ENCODE measurements at regions not wholly inside any gene's neighbourhood (a gene's known extent, or its start where the extent isn't known, plus 50 kb on each side); places are given as distances from the start of the nearest gene placed in this dataset.

DNA sequence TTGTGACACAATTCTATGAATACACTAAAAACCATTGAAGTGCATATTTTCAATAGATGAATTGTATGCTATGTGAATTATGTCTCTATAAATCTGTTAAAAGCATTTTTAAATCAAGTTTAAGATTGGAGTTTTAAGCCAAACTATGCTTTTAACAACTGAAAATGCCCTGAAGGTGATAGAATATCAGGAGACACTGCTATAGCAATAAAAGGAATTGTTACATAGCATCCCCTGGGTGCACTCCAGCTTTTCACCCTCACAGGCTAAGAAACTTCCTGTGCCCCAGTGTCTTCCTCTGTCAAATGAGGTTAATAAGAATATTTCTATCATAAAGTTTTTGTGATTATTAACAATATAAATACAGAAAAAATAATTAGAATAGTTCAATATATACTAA is 472.7 kb upstream of the TMPO start:
- Histone ChIP-seq H3K36me3 (no peaks in the 10 kb centered on the region), H3K4me3 (no peak overlapping the region), H3K4me1 (replicated peaks) (no peaks in the 10 kb centered on the region), H3K27ac (no peak overlapping the region), H3K27me3 (replicated peaks; ENCODE audit: insufficient read depth) (no peaks in the 10 kb centered on the region), H3K9me3 (no peaks in the 10 kb centered on the region)
- TF ChIP-seq POLR2A (IDR thresholded peaks at IDR 0.05): no peak
- TF ChIP-seq, protein P1, sequence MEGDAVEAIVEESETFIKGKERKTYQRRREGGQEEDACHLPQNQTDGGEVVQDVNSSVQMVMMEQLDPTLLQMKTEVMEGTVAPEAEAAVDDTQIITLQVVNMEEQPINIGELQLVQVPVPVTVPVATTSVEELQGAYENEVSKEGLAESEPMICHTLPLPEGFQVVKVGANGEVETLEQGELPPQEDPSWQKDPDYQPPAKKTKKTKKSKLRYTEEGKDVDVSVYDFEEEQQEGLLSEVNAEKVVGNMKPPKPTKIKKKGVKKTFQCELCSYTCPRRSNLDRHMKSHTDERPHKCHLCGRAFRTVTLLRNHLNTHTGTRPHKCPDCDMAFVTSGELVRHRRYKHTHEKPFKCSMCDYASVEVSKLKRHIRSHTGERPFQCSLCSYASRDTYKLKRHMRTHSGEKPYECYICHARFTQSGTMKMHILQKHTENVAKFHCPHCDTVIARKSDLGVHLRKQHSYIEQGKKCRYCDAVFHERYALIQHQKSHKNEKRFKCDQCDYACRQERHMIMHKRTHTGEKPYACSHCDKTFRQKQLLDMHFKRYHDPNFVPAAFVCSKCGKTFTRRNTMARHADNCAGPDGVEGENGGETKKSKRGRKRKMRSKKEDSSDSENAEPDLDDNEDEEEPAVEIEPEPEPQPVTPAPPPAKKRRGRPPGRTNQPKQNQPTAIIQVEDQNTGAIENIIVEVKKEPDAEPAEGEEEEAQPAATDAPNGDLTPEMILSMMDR (IDR thresholded peaks at IDR 0.05): no peak
- TF ChIP-seq POLR2AphosphoS5 (IDR thresholded peaks at IDR 0.05): no peak
- DNase-seq (ENCODE audit: low spot score): no peak
- intact Hi-C loops (cut with DNase I): no loop called here

DNA sequence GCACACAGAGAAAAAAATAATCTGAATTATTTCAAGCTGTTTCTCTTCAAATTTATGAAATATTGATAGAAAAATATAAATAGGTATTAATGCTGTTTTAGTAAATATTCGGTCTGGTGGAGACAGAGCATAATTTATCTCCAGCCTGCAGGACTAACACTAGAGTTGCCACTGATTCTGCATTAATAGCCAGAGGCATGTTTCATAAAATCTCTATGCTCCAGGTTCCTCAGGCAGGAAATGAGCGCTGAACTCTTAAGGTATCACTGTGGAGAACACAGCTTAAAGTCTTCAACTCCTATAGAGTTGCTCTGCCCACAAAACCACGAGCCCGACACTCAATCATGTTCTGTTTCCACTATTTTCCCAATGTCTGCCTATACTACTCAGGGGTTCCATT is 470.0 kb upstream of the TMPO start:
- no peak overlapping the region for H3K27ac ChIP-seq
- intact Hi-C loops (cut with DNase I): no loop called here
- H3K4me3 ChIP-seq: no peak overlapping the region
- H3K36me3 ChIP-seq: no peaks in the 10 kb centered on the region
- no peaks in the 10 kb centered on the region for H3K4me1 ChIP-seq (replicated peaks)
- TF ChIP-seq POLR2AphosphoS5 (IDR thresholded peaks at IDR 0.05) (no peak), POLR2A (IDR thresholded peaks at IDR 0.05) (no peak)
- TF ChIP-seq, protein P1 (IDR thresholded peaks at IDR 0.05): no peak
- 71% methylated on average over 4 of the region's 4 CpGs for WGBS
- no peaks in the 10 kb centered on the region for H3K9me3 ChIP-seq
- DNase-seq (ENCODE audit: low spot score): no peak
- no peaks in the 10 kb centered on the region for H3K27me3 ChIP-seq (replicated peaks; ENCODE audit: insufficient read depth)

DNA sequence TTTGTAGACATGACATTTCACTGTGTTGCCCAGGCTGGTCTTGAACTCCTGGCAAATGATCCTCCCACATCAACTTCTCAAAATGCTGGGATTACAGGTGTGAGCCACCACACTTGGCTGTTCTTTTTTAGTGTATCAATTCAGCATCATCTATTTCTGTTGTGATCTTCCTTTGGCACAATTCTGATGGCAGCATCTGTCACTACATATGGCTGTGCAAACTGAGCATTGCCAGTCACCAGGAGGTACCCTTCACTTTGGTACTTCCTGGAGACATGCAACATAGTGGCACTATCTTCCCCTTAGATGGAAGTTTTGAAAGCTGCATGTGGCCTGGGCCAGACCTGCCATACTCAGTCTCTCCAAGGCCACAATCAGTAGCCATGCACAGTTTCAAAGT is 467.1 kb upstream of the TMPO start:
- Histone ChIP-seq H3K4me1 (replicated peaks) (no peaks in the 10 kb centered on the region), H3K9me3 (no peaks in the 10 kb centered on the region), H3K27me3 (replicated peaks; ENCODE audit: insufficient read depth) (no peaks in the 10 kb centered on the region), H3K36me3 (no peaks in the 10 kb centered on the region), H3K27ac (no peak overlapping the region), H3K4me3 (no peak overlapping the region)
- TF ChIP-seq POLR2AphosphoS5 (IDR thresholded peaks at IDR 0.05): no peak
- TF ChIP-seq POLR2A (IDR thresholded peaks at IDR 0.05): no peak
- TF ChIP-seq, protein P1 (IDR thresholded peaks at IDR 0.05): no peak
- no peak for DNase-seq (ENCODE audit: low spot score)
- intact Hi-C loops (cut with DNase I): no loop called here

DNA sequence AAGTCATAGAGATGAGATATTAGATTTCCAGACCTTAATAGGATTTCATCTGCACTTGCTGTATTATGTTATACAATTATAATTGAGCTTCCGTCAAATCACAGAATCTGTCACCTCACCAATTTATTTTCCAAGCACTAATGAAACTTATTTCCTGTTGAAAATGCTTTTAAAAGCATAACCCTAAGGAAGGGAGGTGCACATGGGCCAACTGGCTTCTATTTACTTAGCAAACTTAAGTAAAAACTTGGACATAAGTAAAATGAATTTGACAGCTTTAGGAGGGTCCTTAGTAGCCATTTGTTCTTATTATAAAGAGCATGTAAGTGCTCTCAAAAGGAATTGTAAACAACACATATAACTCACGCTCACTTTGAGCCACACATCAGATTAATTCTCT is 462.2 kb upstream of the TMPO start:
- intact Hi-C loops (cut with DNase I): no loop called here
- Histone ChIP-seq H3K4me1 (replicated peaks) (no peaks in the 10 kb centered on the region), H3K27me3 (replicated peaks; ENCODE audit: insufficient read depth) (no peaks in the 10 kb centered on the region), H3K36me3 (no peaks in the 10 kb centered on the region), H3K4me3 (no peak overlapping the region), H3K9me3 (no peaks in the 10 kb centered on the region), H3K27ac (no peak overlapping the region)
- DNase-seq (ENCODE audit: low spot score): no peak
- TF ChIP-seq, protein P1 (IDR thresholded peaks at IDR 0.05): no peak
- TF ChIP-seq POLR2A (IDR thresholded peaks at IDR 0.05): no peak
- TF ChIP-seq POLR2AphosphoS5 (IDR thresholded peaks at IDR 0.05): no peak
- WGBS: 45% methylated on average over 2 of the region's 2 CpGs

DNA sequence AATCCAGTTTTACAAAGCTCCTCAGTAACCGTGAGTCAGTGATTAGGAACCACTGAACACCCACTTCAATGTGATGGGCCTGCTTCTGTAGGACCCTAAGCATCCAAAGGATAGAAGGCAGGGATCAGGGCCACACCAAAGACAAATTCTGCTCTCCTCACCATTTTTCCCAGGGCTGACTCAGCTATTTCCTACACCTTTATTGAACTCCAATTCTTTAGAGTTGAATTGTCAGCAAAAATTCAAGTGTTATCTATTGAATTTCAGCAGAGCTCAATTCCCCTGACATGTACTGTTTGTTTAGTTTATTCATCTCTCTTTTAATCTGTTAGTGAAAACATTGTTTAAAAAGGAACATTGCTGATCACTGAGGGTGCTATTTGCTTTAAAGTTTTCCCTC is 457.7 kb upstream of the TMPO start:
- Histone ChIP-seq H3K4me1 (replicated peaks) (no peaks in the 10 kb centered on the region), H3K36me3 (no peaks in the 10 kb centered on the region), H3K9me3 (no peaks in the 10 kb centered on the region), H3K4me3 (no peak overlapping the region), H3K27me3 (replicated peaks; ENCODE audit: insufficient read depth) (no peaks in the 10 kb centered on the region), H3K27ac (no peak overlapping the region)
- 100% methylated on average over 1 of the region's 1 CpG for WGBS
- TF ChIP-seq, protein P1 (IDR thresholded peaks at IDR 0.05): no peak
- TF ChIP-seq POLR2A (IDR thresholded peaks at IDR 0.05): no peak
- no peak for TF ChIP-seq POLR2AphosphoS5 (IDR thresholded peaks at IDR 0.05)
- no peak for DNase-seq (ENCODE audit: low spot score)
- intact Hi-C loops (cut with DNase I): no loop called here
